ENCODE measurements at regions not wholly inside any gene's neighbourhood (a gene's known extent, or its start where the extent isn't known, plus 50 kb on each side); places are given as distances from the start of the nearest gene placed in this dataset.

DNA sequence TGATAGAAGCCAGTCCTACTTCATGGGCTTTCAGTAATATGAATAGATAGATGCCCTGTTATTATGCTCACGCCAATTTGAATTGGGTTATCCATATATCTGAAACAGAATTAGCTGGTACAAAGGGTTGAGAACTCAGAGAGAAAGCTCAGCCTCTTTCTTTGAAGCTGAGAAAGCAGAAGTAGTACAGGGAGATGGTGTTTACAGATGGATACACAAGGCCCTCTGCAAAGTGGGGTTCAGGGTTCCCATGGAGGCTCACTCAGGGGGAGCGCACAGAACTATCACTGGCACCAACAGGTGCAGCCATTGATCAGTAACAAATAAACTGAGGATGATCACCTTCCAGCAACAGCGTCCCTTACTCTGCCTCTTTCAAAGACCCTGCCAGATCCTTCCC is 349.7 kb downstream of the ICE1 start:
- ChIA-PET POLR2A (no interaction called here), CTCF (interaction anchor here (1.3 kb wide), 1 partner anchor 973 kb away, joined by 3 read pairs; no protein-coding TSS in a partner anchor)
- no TSS peak for BruUV-seq (replicated peaks)
- Histone ChIP-seq H3K4me3 (replicated peaks in 1 of 3; ENCODE audit: insufficient read depth in 1 of 3, low read depth in 1 of 3, low read length in 3 of 3) (no peak overlapping the region), H4K20me1 (replicated peaks; ENCODE audit: control insufficient read depth, extremely low read depth, insufficient read depth, low read length) (no peaks in the 10 kb centered on the region), H3K9me3 (replicated peaks; ENCODE audit: control insufficient read depth, insufficient read depth, low read length) (peaks cover 5% of the 10 kb centered on the region), H3K79me2 (ENCODE audit: control insufficient read depth, insufficient read depth, low read length) (no peaks in the 10 kb centered on the region), H3K36me3 (ENCODE audit: control insufficient read depth in 2 of 2, extremely low read depth in 1 of 2, insufficient read depth in 2 of 2, low read length in 2 of 2) (no peaks in the 10 kb centered on the region), H3K9ac (replicated peaks; ENCODE audit: extremely low read depth, insufficient read depth, low read length) (no peak overlapping the region), H3K27me3 (ENCODE audit: control insufficient read depth in 2 of 2, insufficient read depth in 2 of 2, low read length in 2 of 2) (no peaks in the 10 kb centered on the region), H3K4me1 (ENCODE audit: control insufficient read depth, extremely low read depth, insufficient read depth, low read length) (no peaks in the 10 kb centered on the region), H2AFZ (ENCODE audit: low read depth, low read length) (no peak overlapping the region), H3K9me1 (replicated peaks; ENCODE audit: control insufficient read depth, extremely low read depth, insufficient read depth, low read length) (no peaks in the 10 kb centered on the region), H3K4me2 (ENCODE audit: insufficient read depth, low read length) (no peak overlapping the region), H3K27ac (ENCODE audit: insufficient read depth, low read depth, low read length) (no peak overlapping the region)
- TF ChIP-seq JUN (IDR thresholded peaks at IDR 0.05; ENCODE audit: borderline replicate concordance, insufficient read depth, insufficient read length, low read depth) (no peak), GATA2 (IDR thresholded peaks at IDR 0.05; ENCODE audit: insufficient read depth, insufficient read length, low read depth, low read length) (no peak), EZH2 (IDR thresholded peaks at IDR 0.05; ENCODE audit: borderline replicate concordance, low read depth, low read length, severe bottlenecking) (no peak), POLR2AphosphoS5 (IDR thresholded peaks at IDR 0.05; ENCODE audit: insufficient read depth, low read depth, low read length) (no peak), FOS (IDR thresholded peaks at IDR 0.05; ENCODE audit: borderline replicate concordance, insufficient read depth, low read length) (no peak), POLR2A (IDR thresholded peaks at IDR 0.05; ENCODE audit: low read depth, low read length) (no peak), MYC (IDR thresholded peaks at IDR 0.05; ENCODE audit: low read depth, low read length) (no peak)
- TF ChIP-seq, protein P1, sequence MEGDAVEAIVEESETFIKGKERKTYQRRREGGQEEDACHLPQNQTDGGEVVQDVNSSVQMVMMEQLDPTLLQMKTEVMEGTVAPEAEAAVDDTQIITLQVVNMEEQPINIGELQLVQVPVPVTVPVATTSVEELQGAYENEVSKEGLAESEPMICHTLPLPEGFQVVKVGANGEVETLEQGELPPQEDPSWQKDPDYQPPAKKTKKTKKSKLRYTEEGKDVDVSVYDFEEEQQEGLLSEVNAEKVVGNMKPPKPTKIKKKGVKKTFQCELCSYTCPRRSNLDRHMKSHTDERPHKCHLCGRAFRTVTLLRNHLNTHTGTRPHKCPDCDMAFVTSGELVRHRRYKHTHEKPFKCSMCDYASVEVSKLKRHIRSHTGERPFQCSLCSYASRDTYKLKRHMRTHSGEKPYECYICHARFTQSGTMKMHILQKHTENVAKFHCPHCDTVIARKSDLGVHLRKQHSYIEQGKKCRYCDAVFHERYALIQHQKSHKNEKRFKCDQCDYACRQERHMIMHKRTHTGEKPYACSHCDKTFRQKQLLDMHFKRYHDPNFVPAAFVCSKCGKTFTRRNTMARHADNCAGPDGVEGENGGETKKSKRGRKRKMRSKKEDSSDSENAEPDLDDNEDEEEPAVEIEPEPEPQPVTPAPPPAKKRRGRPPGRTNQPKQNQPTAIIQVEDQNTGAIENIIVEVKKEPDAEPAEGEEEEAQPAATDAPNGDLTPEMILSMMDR (IDR thresholded peaks at IDR 0.05; ENCODE audit: extremely low read depth in 1 of 2, insufficient read depth in 1 of 2, low read depth in 1 of 2, low read length in 2 of 2), result no peak
- TF ChIP-seq, protein P2, sequence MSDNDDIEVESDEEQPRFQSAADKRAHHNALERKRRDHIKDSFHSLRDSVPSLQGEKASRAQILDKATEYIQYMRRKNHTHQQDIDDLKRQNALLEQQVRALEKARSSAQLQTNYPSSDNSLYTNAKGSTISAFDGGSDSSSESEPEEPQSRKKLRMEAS (IDR thresholded peaks at IDR 0.05; ENCODE audit: insufficient read depth, insufficient read length), result no peak
- no peak for FAIRE-seq
- dilution Hi-C loops (cut with MboI; ENCODE audit: extremely low pct_ligation_motif_present, low sequenced_read_pairs) (no loop called here), intact Hi-C loops (cut with micrococcal nuclease) (no loop called here)
- DNase-seq (ENCODE audit: low read depth, low spot score), result no peak
